Astrocyte (in vitro differentiated cells and primary cell): ENCODE measurements at regions not wholly inside any gene's neighbourhood (a gene's known extent, or its start where the extent isn't known, plus 50 kb on each side); places are given as distances from the start of the nearest gene placed in this dataset.

Experiments used
- DNase-seq: peaks from one replicate; pipeline ENCODE4 v3.0.0-alpha.2; 2010; ENCODE audit warnings: low read depth
- FAIRE-seq: peaks from 2 replicates; lab custom pipeline; 2011; peaks lifted over from hg19 to GRCh38; lab: Jason Lieb, UNC
- H2AFZ ChIP-seq: 2 replicates; pipeline ENCODE4 v1.6.0; 2012; ENCODE audit warnings: low read depth, low read length, inconsistent platforms
- H3K27ac ChIP-seq: 2 replicates; pipeline ENCODE4 v1.5.1; 2011; ENCODE audit warnings: low read depth, low read length, inconsistent platforms
- H3K27me3 ChIP-seq: 2 replicates; pipeline ENCODE4 v1.6.0; 2011; ENCODE audit warnings: low read length, inconsistent platforms; ENCODE audit not compliant: insufficient read depth
- H3K36me3 ChIP-seq: 2 replicates; pipeline ENCODE4 v1.5.1; 2011; ENCODE audit warnings: low read length, inconsistent platforms; ENCODE audit not compliant: insufficient read depth
- H3K4me1 ChIP-seq: 2 replicates; pipeline ENCODE4 v1.5.1; 2011; ENCODE audit warnings: low read length, inconsistent platforms; ENCODE audit not compliant: insufficient read depth
- H3K4me2 ChIP-seq: 2 replicates; pipeline ENCODE4 v1.6.0; 2012; ENCODE audit warnings: low read length, inconsistent platforms
- H3K4me3 ChIP-seq: 2 replicates; pipeline ENCODE4 v1.5.1; 2011; ENCODE audit warnings: low read depth, mild to moderate bottlenecking, low read length, inconsistent platforms; ENCODE audit not compliant: insufficient read depth
- H3K79me2 ChIP-seq: 2 replicates; pipeline ENCODE4 v1.6.0; 2012; ENCODE audit warnings: mild to moderate bottlenecking, low read length, inconsistent platforms; ENCODE audit not compliant: insufficient read depth
- H3K9ac ChIP-seq: 2 replicates; pipeline ENCODE4 v1.6.0; 2012; ENCODE audit warnings: mild to moderate bottlenecking, low read length, inconsistent platforms
- H3K9me3 ChIP-seq: 2 replicates; pipeline ENCODE4 v1.5.1; 2012; ENCODE audit warnings: low read depth, mild to moderate bottlenecking, low read length, inconsistent platforms; ENCODE audit not compliant: insufficient read depth
- H4K20me1 ChIP-seq: 2 replicates; pipeline ENCODE4 v1.6.0; 2012; ENCODE audit warnings: low read length, inconsistent platforms; ENCODE audit not compliant: insufficient read depth
- H3K27ac Mint-ChIP-seq: one replicate; pipeline ENCODE4 v1.8.0; 2021; ENCODE audit warnings: mild to moderate bottlenecking, mixed read lengths; ENCODE audit not compliant: unreplicated experiment
- H3K27me3 Mint-ChIP-seq: one replicate; pipeline ENCODE4 v1.8.0; 2021; ENCODE audit warnings: low read depth, mixed read lengths; ENCODE audit not compliant: unreplicated experiment
- H3K36me3 Mint-ChIP-seq: one replicate; pipeline ENCODE4 v1.8.0; 2021; ENCODE audit warnings: low read depth, mixed read lengths; ENCODE audit not compliant: unreplicated experiment
- H3K4me1 Mint-ChIP-seq: one replicate; pipeline ENCODE4 v1.8.0; 2021; ENCODE audit warnings: low read depth, mixed read lengths; ENCODE audit not compliant: unreplicated experiment
- H3K4me3 Mint-ChIP-seq: one replicate; pipeline ENCODE4 v1.8.0; 2021; ENCODE audit warnings: mild to moderate bottlenecking, moderate library complexity, mixed read lengths; ENCODE audit not compliant: unreplicated experiment
- H3K9me3 Mint-ChIP-seq: one replicate; pipeline ENCODE4 v1.8.0; 2021; ENCODE audit warnings: mild to moderate bottlenecking, mixed read lengths; ENCODE audit not compliant: unreplicated experiment
- CTCF ChIP-seq: IDR thresholded peaks from 2 replicates; pipeline ENCODE4 v1.5.1; 2011; ENCODE audit warnings: low read depth, mild to moderate bottlenecking, inconsistent platforms, low read length, moderate library complexity; ENCODE audit not compliant: insufficient read depth
- EZH2 ChIP-seq: IDR thresholded peaks from 2 replicates; pipeline ENCODE4 v1.6.1; 2012; ENCODE audit warnings: mild to moderate bottlenecking, low read length, inconsistent platforms; ENCODE audit not compliant: insufficient read depth

GRCh38 chr4:115944146-115944905 lies 830.9 kb upstream of the NDST4 start:
- Histone ChIP-seq H3K4me1 (no peaks in the 10 kb centered on the region), H3K27ac (no peak overlapping the region), H2AFZ (peak overlapping the region; percentile 15), H3K4me3 (no peak overlapping the region), H3K9ac (no peak overlapping the region), H3K36me3 (no peaks in the 10 kb centered on the region), H3K79me2 (no peaks in the 10 kb centered on the region), H3K27me3 (no peaks in the 10 kb centered on the region), H3K9me3 (no peaks in the 10 kb centered on the region), H3K4me2 (no peak overlapping the region), H4K20me1 (no peaks in the 10 kb centered on the region)
- H3K27me3 Mint-ChIP-seq: no peaks in the 10 kb centered on the region
- DNase-seq (peak; percentile 1), FAIRE-seq (no peak)
- H3K27ac Mint-ChIP-seq: no peak overlapping the region
- H3K4me3 Mint-ChIP-seq: no peak overlapping the region
- TF ChIP-seq CTCF (no peak), EZH2 (no peak)
- peaks cover 6% of the 10 kb centered on the region for H3K4me1 Mint-ChIP-seq
- H3K36me3 Mint-ChIP-seq: no peaks in the 10 kb centered on the region
- peaks cover 2% of the 10 kb centered on the region for H3K9me3 Mint-ChIP-seq

GRCh38 chr4:115938764-115939443 lies 825.5 kb upstream of the NDST4 start:
- no peak for DNase-seq
- Histone ChIP-seq H3K27ac (no peak overlapping the region), H3K36me3 (no peaks in the 10 kb centered on the region), H3K27me3 (no peaks in the 10 kb centered on the region), H3K79me2 (no peaks in the 10 kb centered on the region), H3K4me1 (no peaks in the 10 kb centered on the region), H4K20me1 (no peaks in the 10 kb centered on the region), H3K4me3 (no peak overlapping the region), H3K4me2 (no peak overlapping the region), H2AFZ (no peak overlapping the region), H3K9me3 (no peaks in the 10 kb centered on the region), H3K9ac (no peak overlapping the region)
- Mint-ChIP-seq H3K36me3 (no peaks in the 10 kb centered on the region), H3K27ac (no peak overlapping the region), H3K4me1 (peaks cover 2% of the 10 kb centered on the region), H3K4me3 (no peak overlapping the region), H3K9me3 (peaks cover 2% of the 10 kb centered on the region), H3K27me3 (no peaks in the 10 kb centered on the region)
- TF ChIP-seq EZH2 (no peak), CTCF (no peak)
- no peak for FAIRE-seq

- Mint-ChIP-seq H3K27me3 (no peaks in the 10 kb centered on the region), H3K36me3 (no peaks in the 10 kb centered on the region), H3K9me3 (no peaks in the 10 kb centered on the region), H3K4me3 (no peak overlapping the region), H3K4me1 (no peaks in the 10 kb centered on the region), H3K27ac (no peak overlapping the region)
- TF ChIP-seq EZH2: no peak
- no peak for TF ChIP-seq CTCF
- Histone ChIP-seq H3K9me3 (no peaks in the 10 kb centered on the region), H2AFZ (no peak overlapping the region), H3K36me3 (no peaks in the 10 kb centered on the region), H3K27ac (no peak overlapping the region), H3K4me3 (no peak overlapping the region), H3K4me2 (no peak overlapping the region), H3K79me2 (no peaks in the 10 kb centered on the region), H3K27me3 (no peaks in the 10 kb centered on the region), H3K4me1 (no peaks in the 10 kb centered on the region), H4K20me1 (no peaks in the 10 kb centered on the region), H3K9ac (no peak overlapping the region)
- FAIRE-seq (no peak), DNase-seq (no peak)
Measured at GRCh38 chr4:115929373-115929772, 816.0 kb upstream of the NDST4 start.
